Epithelial cell of proximal tubule (primary cell): ENCODE measurements at regions not wholly inside any gene's neighbourhood (a gene's known extent, or its start where the extent isn't known, plus 50 kb on each side); places are given as distances from the start of the nearest gene placed in this dataset.

ENCODE experiments used
- DNase-seq: peaks from one replicate; pipeline ENCODE4 v3.0.0-alpha.2; 2011; ENCODE audit warnings: low read depth
- H3K4me3 ChIP-seq: 2 replicates; pipeline ENCODE4 v1.5.1; 2011; ENCODE audit warnings: low read depth, mild to moderate bottlenecking, low read length
- TF ChIP-seq, protein P1 (sequence below): conservative IDR thresholded peaks from 2 replicates; pipeline ENCODE4 v1.5.1; 2012; ENCODE audit warnings: low read depth, mild to moderate bottlenecking, low read length

DNA sequence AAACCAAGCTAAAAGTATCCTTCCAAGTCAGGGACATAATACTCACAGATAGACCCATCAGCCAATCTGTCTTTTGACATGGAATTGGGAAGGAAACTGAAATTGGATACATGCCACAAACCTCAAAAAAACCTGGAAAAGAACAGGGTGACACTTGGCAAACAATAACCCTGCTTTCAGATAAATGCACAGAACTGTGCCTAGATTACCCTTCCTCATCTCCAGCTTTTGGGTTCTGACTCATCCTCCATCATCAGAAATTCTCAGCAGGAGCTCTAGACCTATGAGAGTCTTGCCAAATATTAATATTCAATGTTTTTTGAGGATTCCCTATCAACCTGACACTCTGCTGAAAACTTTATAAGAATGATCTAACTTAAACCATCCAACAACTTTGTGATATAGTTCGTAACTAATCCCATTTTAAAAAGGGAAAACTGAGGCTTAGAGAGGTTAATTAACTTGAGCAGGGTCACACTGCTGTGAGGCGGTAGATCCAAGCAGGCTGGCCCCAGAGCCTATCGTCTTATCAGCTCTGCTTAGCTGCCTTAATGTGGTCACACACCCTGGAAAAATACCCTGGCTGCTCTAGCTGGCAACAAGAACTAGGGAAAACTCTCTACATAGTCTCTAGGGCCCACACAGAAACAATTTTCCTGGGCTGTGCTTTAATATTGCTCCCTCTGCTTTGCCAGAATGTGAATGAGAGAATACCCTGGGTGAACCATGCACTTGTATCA, 157.0 kb upstream of the TRPC7 start:
- TF ChIP-seq, protein P1, sequence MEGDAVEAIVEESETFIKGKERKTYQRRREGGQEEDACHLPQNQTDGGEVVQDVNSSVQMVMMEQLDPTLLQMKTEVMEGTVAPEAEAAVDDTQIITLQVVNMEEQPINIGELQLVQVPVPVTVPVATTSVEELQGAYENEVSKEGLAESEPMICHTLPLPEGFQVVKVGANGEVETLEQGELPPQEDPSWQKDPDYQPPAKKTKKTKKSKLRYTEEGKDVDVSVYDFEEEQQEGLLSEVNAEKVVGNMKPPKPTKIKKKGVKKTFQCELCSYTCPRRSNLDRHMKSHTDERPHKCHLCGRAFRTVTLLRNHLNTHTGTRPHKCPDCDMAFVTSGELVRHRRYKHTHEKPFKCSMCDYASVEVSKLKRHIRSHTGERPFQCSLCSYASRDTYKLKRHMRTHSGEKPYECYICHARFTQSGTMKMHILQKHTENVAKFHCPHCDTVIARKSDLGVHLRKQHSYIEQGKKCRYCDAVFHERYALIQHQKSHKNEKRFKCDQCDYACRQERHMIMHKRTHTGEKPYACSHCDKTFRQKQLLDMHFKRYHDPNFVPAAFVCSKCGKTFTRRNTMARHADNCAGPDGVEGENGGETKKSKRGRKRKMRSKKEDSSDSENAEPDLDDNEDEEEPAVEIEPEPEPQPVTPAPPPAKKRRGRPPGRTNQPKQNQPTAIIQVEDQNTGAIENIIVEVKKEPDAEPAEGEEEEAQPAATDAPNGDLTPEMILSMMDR: no peak
- no peak for DNase-seq
- no peak overlapping the region for H3K4me3 ChIP-seq

DNA sequence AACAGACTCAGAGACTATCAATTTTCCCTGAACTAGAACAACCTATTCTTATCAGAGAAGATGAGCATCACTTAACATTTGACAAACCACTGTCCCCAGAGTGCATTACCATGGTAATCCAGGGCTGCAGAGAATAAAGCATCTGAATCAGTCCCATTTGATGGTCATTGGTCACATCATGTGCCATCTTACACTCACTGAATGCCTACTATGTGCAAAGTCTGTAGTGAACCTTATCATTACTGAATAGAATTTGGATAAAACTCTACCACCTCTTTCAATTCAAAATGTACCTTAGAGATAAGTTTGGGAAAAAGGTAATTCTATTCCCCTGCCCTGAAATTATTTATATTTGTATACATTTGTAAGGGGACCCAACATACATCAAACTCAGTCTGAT, 156.4 kb upstream of the TRPC7 start:
- no peak for DNase-seq
- no peak overlapping the region for H3K4me3 ChIP-seq
- TF ChIP-seq, protein P1: no peak

DNA sequence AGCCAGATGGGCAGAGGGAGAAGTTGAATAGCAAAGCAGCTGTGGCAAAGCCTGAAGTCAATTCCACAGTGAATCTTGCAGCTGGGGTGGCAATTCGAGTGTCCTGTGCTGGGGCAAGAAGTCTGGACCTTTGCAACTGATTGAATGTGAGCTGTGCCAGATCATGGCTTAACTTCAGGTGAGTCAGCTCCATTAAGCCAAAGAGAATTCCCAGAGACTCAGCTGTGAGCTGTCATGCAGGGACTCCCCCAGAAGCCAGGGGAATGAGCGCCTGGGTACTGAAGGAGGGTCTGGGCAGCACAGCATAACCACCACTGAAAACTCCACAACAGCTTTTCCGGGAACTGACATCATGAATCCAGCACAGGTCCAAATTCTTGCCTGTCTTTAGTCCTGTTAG, 153.5 kb upstream of the TRPC7 start:
- no peak overlapping the region for H3K4me3 ChIP-seq
- no peak for DNase-seq
- TF ChIP-seq, protein P1: no peak

DNA sequence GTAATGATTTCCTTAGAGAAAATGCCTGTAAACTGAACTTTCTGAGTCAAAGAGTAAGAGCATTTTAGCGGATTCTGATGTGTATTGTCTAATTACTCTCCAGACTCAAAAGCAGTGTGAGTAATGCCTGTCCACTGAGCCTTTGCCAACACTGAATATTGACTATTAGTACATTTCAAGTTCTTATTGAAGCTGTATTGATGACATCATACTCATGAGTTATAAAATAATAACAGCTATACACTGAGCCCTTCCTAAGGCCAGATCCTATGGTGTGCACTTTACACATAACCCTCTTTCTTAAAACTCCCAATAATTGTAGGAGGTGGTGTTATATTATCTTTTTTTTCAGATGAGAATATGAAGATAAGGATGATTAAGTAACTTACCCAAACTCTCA, 152.8 kb upstream of the TRPC7 start:
- TF ChIP-seq, protein P1: no peak
- DNase-seq: no peak
- H3K4me3 ChIP-seq: no peak overlapping the region

DNA sequence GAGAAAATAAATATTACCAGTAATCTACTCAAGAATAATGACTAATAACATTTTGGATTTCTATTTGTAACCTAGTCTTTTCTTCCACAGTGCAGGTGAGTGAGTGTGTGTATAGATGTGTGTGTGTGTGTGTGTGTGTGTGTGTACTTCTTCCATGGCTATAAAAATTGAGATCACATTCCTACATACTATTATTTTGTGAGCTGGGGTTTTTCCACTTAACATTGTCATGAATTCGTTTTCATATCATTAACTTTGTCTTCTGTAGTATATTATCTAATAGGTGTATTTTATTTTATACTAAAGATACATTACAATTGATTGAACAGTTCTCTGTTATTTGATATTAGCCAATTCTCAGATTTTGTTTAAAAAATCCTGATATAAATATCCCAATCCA, 152.4 kb upstream of the TRPC7 start:
- TF ChIP-seq, protein P1: no peak
- DNase-seq: no peak
- H3K4me3 ChIP-seq: no peak overlapping the region

DNA sequence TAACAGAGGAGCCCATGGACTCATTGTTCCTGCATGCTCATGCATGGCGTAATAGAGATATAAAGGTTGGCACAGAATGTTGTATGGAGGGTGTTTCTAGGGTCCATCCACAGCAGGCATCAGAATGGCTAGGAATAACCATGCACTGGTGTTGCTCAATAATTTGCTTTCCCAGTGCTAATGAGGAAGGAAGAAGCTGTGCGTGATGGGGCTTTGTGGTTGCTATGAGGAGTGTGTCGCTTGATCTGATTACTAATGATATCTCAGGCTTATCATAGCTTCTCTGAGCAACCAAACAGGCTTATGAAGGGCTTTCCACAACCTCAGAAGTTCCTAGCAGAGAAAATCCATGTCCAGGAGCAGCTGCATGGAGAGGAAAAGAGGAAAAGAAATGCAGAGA, 151.3 kb upstream of the TRPC7 start:
- DNase-seq: no peak
- TF ChIP-seq, protein P1: no peak
- no peak overlapping the region for H3K4me3 ChIP-seq

DNA sequence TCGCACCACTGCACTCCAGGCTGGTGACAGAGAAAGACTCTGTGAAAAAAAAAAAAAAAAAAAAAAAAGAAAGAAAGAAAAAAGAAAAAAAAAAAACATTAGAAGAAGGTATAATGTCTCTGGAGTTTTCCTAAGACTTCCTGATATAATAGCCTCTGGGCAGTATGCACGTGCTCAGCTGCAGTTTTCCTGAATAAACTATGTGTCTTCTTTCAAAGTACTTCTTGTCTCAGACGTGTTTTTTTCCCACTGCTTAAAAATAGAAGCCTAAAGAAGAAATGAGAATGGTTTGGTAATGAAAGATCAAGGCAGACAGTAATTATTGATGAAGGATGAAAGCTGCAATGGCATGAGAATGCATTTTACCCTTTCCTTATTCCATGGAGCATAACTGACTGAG, 148.1 kb upstream of the TRPC7 start:
- DNase-seq: no peak
- TF ChIP-seq, protein P1: no peak
- no peak overlapping the region for H3K4me3 ChIP-seq
